ENCODE measurements at regions not wholly inside any gene's neighbourhood (a gene's known extent, or its start where the extent isn't known, plus 50 kb on each side); places are given as distances from the start of the nearest gene placed in this dataset.
A peak's percentile ranks its signal among the peaks of the same experiment; 100 is the strongest.

- TF ChIP-seq CTCF (conservative IDR thresholded peaks at IDR 0.05) = no peak
- peaks cover 12% of the 10 kb centered on the region for H3K9me3 Mint-ChIP-seq
- H3K27ac Mint-ChIP-seq = no peak overlapping the region
- peaks cover 14% of the 10 kb centered on the region for H3K27me3 Mint-ChIP-seq
- DNase-seq (ENCODE audit: extremely low spot score, unreplicated experiment) = no peak
- H3K4me3 Mint-ChIP-seq = no peak overlapping the region
- H3K36me3 Mint-ChIP-seq = no peaks in the 10 kb centered on the region
- peaks cover 10% of the 10 kb centered on the region for H3K4me1 Mint-ChIP-seq (ENCODE audit: unreplicated experiment)
Observed at GRCh38 chr18:22552254-22552653, 134.5 kb upstream of the CTAGE1 start.

- no peak overlapping the region for H3K4me3 Mint-ChIP-seq
- peaks cover 21% of the 10 kb centered on the region for H3K27me3 Mint-ChIP-seq
- TF ChIP-seq CTCF (conservative IDR thresholded peaks at IDR 0.05) = no peak
- peaks cover 12% of the 10 kb centered on the region for H3K9me3 Mint-ChIP-seq
- no peaks in the 10 kb centered on the region for H3K36me3 Mint-ChIP-seq
- no peak overlapping the region for H3K27ac Mint-ChIP-seq
- DNase-seq (ENCODE audit: extremely low spot score, unreplicated experiment) = no peak
- H3K4me1 Mint-ChIP-seq (ENCODE audit: unreplicated experiment) = peaks cover 2% of the 10 kb centered on the region
Observed at GRCh38 chr18:22552899-22553460, 135.3 kb upstream of the CTAGE1 start.

- Mint-ChIP-seq H3K36me3 (no peaks in the 10 kb centered on the region), H3K27me3 (peaks cover 38% of the 10 kb centered on the region), H3K4me1 (ENCODE audit: unreplicated experiment) (peaks cover 13% of the 10 kb centered on the region), H3K4me3 (no peak overlapping the region), H3K9me3 (peaks cover 12% of the 10 kb centered on the region), H3K27ac (no peak overlapping the region)
- no peak for TF ChIP-seq CTCF (conservative IDR thresholded peaks at IDR 0.05)
- DNase-seq (ENCODE audit: extremely low spot score, unreplicated experiment) = no peak
Observed at GRCh38 chr18:22556222-22557167, 138.8 kb upstream of the CTAGE1 start.

DNA sequence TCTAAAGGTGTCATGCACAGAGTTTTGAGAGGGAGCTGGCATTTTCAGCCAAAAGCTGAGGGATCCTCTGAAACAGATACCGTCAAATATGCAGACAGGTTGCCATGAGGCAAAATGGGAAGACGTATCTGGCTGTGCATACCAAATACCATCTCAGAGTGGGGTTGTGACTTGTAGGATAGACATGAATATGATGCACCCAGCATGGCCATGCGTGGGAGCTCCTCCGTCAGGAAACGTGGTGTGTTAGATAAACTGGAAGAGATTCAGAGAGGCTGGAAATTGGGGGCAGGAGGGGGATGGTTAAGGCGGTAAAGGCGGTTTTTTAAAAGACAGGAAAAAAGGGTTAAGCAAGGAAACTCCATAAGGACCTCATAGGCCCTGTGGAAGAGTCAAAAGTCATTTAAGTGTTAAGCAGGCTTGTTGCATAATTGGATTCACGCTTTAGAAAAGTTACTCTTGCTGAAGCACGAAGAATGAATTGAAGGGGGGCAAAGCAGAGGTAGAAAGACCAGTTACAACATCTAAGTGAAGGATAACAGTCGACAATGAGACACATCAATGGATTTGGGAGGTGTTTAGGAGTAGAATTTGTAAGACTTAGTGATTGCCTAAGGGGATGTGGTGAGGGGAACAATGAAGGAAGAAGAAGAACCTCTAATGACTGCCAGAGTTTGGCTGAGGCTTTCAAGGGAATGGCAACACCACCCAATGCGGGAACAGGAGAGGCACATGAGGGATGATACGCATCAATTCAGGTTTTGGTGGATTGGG is 139.6 kb upstream of the CTAGE1 start:
- Mint-ChIP-seq H3K9me3 (peaks cover 11% of the 10 kb centered on the region), H3K36me3 (no peaks in the 10 kb centered on the region), H3K27me3 (peaks cover 41% of the 10 kb centered on the region), H3K4me1 (ENCODE audit: unreplicated experiment) (peaks cover 13% of the 10 kb centered on the region), H3K27ac (no peak overlapping the region), H3K4me3 (peak overlapping the region; percentile 60)
- DNase-seq (ENCODE audit: extremely low spot score, unreplicated experiment) = no peak
- TF ChIP-seq CTCF (conservative IDR thresholded peaks at IDR 0.05) = no peak

DNA sequence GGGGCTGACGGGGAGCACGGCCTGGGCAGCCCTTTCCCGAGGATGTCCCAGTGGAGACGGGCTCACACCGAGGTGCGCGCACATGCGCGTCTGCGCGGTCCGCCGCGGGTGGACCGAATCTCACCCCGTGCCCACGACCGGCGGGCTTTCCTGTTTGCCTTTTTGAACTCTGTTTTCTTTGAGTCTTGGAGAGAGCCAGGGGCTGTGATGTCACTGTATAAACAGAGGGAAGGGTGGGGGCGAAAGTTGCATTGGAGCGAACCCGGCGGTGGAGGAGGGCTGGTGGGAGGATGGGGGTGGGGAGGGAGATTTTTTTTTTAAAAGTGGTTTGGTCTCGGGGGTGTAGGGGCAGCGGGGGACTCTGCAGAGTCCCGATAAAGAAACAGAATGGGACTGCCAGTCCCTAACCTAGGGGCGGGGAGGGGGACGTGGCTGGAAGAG is 141.2 kb upstream of the CTAGE1 start:
- Mint-ChIP-seq H3K4me1 (ENCODE audit: unreplicated experiment) (peaks cover 13% of the 10 kb centered on the region), H3K27ac (peak overlapping the region; percentile 57), H3K36me3 (no peaks in the 10 kb centered on the region), H3K4me3 (peak overlapping the region; percentile 90), H3K27me3 (peaks cover 47% of the 10 kb centered on the region), H3K9me3 (no peaks in the 10 kb centered on the region)
- DNase-seq (ENCODE audit: extremely low spot score, unreplicated experiment) = peak; percentile 72
- TF ChIP-seq CTCF (conservative IDR thresholded peaks at IDR 0.05) = no peak

Measured in type B pancreatic cell (in vitro differentiated cells).